HEK293 (cell line): ENCODE measurements at regions not wholly inside any gene's neighbourhood (a gene's known extent, or its start where the extent isn't known, plus 50 kb on each side); places are given as distances from the start of the nearest gene placed in this dataset.

Experiments used
- CTCF ChIA-PET: fragments of 350-600 bp; formaldehyde crosslinking; extraction: SDS; loops from one replicate; lab custom pipeline; 2021; ENCODE audit warnings: antibody characterized with exemption; lab: Yijun Ruan, JAX
- POLR2A ChIA-PET: fragments of 300-600 bp; formaldehyde crosslinking; extraction: SDS; loops from one replicate; lab custom pipeline; 2020; ENCODE audit warnings: antibody characterized with exemption, inconsistent platforms; lab: Yijun Ruan, JAX
- H3K27ac ChIP-seq: fragments of 200-500 bp; sonication (Bioruptor generic); 2 replicates; pipeline ENCODE4 v1.5.1; 2014; ENCODE audit warnings: low read depth, low read length, control low read depth, inconsistent platforms; ENCODE audit errors: extremely low read depth
- H3K36me3 ChIP-seq, 2 experiments: fragments of 200-500 bp in 1 of 2; sonication (Bioruptor generic) in 1 of 2; 1 replicate in 1 of 2; 2 replicates in 1 of 2; pipeline ENCODE4 v1.5.1; 2014 to 2017; ENCODE audit warnings: inconsistent platforms in 2 of 2, low read length in 2 of 2; ENCODE audit not compliant: control insufficient read depth in 2 of 2, insufficient read depth in 1 of 2
- H3K4me1 ChIP-seq: fragments of 200-500 bp; sonication (Bioruptor generic); 2 replicates; pipeline ENCODE4 v1.5.1; 2014; ENCODE audit warnings: mild to moderate bottlenecking, low read length, inconsistent platforms; ENCODE audit not compliant: control insufficient read depth, insufficient read depth
- H3K4me3 ChIP-seq: 2 replicates; pipeline ENCODE4 v1.5.1; 2011; ENCODE audit warnings: low read depth, mild to moderate bottlenecking, control low read depth, low read length, moderate library complexity
- H3K9me3 ChIP-seq: fragments of 200-500 bp; sonication (Bioruptor generic); 2 replicates; pipeline ENCODE4 v1.5.1; 2014; ENCODE audit warnings: low read depth, low read length, inconsistent platforms; ENCODE audit not compliant: control insufficient read depth, insufficient read depth
- FEZF1 ChIP-seq: fragments of 450-650 bp; formaldehyde crosslinking; IDR thresholded peaks from 2 replicates; pipeline ENCODE4 v1.5.1; 2016; ENCODE audit warnings: missing biosample characterization, missing genetic modification characterization
- GLIS1 ChIP-seq: fragments of 450-650 bp; formaldehyde crosslinking; IDR thresholded peaks from 2 replicates; pipeline ENCODE4 v1.5.1; 2016; ENCODE audit warnings: missing biosample characterization, missing genetic modification characterization
- HOXD13 ChIP-seq: sonication (generic); formaldehyde crosslinking; IDR thresholded peaks from 2 replicates; pipeline ENCODE4 v1.8.0; 2022; ENCODE audit warnings: missing genetic modification reagents, borderline replicate concordance
- SCRT2 ChIP-seq: fragments of 450-650 bp; formaldehyde crosslinking; IDR thresholded peaks from 2 replicates; pipeline ENCODE4 v1.5.1; 2016; ENCODE audit warnings: missing biosample characterization, missing genetic modification characterization
- ZBTB20 ChIP-seq: fragments of 450-650 bp; formaldehyde crosslinking; IDR thresholded peaks from 2 replicates; pipeline ENCODE4 v1.5.1; 2016; ENCODE audit warnings: missing biosample characterization, missing genetic modification characterization
- ZFHX2 ChIP-seq: fragments of 450-650 bp; formaldehyde crosslinking; conservative IDR thresholded peaks from 2 replicates; pipeline ENCODE4 v1.5.1; 2016; ENCODE audit warnings: missing biosample characterization, missing genetic modification characterization
- ZNF23 ChIP-seq: fragments of 450-650 bp; formaldehyde crosslinking; IDR thresholded peaks from 2 replicates; pipeline ENCODE4 v1.5.1; 2016; ENCODE audit warnings: missing biosample characterization, missing genetic modification characterization, borderline replicate concordance
- ZNF561 ChIP-seq: fragments of 450-650 bp; IDR thresholded peaks from 2 replicates; pipeline ENCODE4 v1.5.1; 2018; ENCODE audit warnings: missing biosample characterization, missing genetic modification characterization, borderline replicate concordance
- ZNF624 ChIP-seq: fragments of 450-650 bp; formaldehyde crosslinking; IDR thresholded peaks from 2 replicates; pipeline ENCODE4 v1.5.1; 2017; ENCODE audit warnings: missing biosample characterization, missing genetic modification characterization
- ZNF660 ChIP-seq: fragments of 450-650 bp; IDR thresholded peaks from 2 replicates; pipeline ENCODE4 v1.5.1; 2018; ENCODE audit warnings: missing biosample characterization, mild to moderate bottlenecking, missing genetic modification characterization
- ZNF792 ChIP-seq: fragments of 450-650 bp; formaldehyde crosslinking; IDR thresholded peaks from 2 replicates; pipeline ENCODE4 v1.5.1; 2016; ENCODE audit warnings: missing biosample characterization, missing genetic modification characterization
- TF ChIP-seq, protein P1 (sequence below): fragments of 450-650 bp; formaldehyde crosslinking; IDR thresholded peaks from 2 replicates; pipeline ENCODE4 v1.5.1; 2016; ENCODE audit warnings: missing biosample characterization, missing genetic modification characterization, borderline replicate concordance
- TF ChIP-seq, protein P2 (sequence below): fragments of 450-650 bp; formaldehyde crosslinking; IDR thresholded peaks from 2 replicates; pipeline ENCODE4 v1.5.1; 2016; ENCODE audit warnings: missing biosample characterization, missing genetic modification characterization
- TF ChIP-seq, protein P3 (sequence below): fragments of 450-650 bp; formaldehyde crosslinking; IDR thresholded peaks from 2 replicates; pipeline ENCODE4 v1.5.1; 2016; ENCODE audit warnings: missing biosample characterization, missing genetic modification characterization
- TF ChIP-seq, protein P4 (sequence below): fragments of 450-650 bp; formaldehyde crosslinking; IDR thresholded peaks from 2 replicates; pipeline ENCODE4 v1.5.1; 2016; ENCODE audit warnings: missing biosample characterization, missing genetic modification characterization
- TF ChIP-seq, protein P5 (sequence below): fragments of 450-650 bp; formaldehyde crosslinking; IDR thresholded peaks from 2 replicates; pipeline ENCODE4 v1.5.1; 2016; ENCODE audit warnings: missing biosample characterization, missing genetic modification characterization

DNA sequence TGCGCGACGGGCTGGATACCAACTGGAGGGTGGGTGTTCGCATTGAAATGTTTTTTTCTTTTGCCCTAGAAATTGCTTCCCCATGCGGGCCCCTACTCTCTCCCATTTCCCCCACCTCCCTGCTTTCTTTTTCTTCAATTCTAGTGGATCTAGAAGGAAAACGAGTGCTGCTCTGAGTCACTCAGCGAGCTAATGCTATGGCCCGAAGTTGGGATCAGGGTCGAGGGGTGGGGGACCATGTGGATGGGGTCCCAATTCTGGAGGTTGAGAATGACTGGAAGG lies 71.5 kb downstream of the SOX4 start (continued):
- TF ChIP-seq ZNF792 (tag by site-specific recombination) (no peak), HOXD13 (CRISPR knock-in tag) (no peak)
- TF ChIP-seq, protein P1, sequence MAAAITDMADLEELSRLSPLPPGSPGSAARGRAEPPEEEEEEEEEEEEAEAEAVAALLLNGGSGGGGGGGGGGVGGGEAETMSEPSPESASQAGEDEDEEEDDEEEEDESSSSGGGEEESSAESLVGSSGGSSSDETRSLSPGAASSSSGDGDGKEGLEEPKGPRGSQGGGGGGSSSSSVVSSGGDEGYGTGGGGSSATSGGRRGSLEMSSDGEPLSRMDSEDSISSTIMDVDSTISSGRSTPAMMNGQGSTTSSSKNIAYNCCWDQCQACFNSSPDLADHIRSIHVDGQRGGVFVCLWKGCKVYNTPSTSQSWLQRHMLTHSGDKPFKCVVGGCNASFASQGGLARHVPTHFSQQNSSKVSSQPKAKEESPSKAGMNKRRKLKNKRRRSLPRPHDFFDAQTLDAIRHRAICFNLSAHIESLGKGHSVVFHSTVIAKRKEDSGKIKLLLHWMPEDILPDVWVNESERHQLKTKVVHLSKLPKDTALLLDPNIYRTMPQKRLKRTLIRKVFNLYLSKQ (tag by site-specific recombination) = no peak

DNA sequence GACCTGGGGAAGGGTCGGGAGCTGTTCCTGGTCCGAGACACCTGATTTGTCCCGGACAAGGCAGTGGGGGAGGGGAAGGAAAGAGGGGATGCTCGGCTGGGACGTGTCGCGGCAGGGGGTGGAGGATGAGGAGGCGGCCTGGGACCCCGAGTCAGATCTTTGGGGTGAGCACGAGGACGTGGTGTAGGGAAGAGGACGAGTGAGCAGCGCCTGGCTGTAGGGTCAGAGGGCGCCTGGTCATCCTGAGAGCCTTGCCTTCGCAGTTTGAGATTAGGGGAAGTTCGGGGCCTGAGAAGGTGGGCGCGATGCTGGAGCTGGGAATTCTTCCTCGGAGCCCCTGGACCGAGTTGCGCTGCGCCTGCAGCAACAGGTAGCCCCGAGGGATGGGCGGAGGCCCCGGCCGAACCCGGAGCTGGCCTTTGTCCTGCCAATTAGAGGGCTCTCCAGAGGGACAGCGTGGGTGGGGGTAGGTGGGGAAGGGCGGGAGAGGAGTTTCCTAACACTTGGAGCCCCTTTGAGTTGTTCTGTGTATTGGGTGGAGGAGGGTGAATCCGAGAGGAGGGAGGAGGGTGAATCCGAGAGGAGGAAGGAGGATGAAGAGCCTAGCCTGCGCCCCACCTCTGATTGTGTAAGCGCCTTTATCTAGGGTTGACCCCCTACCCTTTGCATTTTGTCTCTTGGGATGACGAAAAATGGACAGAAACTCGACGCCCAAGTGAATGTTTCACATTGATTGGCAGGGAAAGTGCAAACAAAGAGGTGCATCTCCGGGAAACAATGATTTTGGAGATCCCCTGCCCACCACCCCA lies 72.0 kb downstream of the SOX4 start:
- TF ChIP-seq ZNF23 = no peak
- no peak for TF ChIP-seq ZNF624 (tag by site-specific recombination)
- no peak for TF ChIP-seq GLIS1 (tag by site-specific recombination)
- no peak for TF ChIP-seq ZBTB20 (tag by site-specific recombination)
- TF ChIP-seq, protein P2, sequence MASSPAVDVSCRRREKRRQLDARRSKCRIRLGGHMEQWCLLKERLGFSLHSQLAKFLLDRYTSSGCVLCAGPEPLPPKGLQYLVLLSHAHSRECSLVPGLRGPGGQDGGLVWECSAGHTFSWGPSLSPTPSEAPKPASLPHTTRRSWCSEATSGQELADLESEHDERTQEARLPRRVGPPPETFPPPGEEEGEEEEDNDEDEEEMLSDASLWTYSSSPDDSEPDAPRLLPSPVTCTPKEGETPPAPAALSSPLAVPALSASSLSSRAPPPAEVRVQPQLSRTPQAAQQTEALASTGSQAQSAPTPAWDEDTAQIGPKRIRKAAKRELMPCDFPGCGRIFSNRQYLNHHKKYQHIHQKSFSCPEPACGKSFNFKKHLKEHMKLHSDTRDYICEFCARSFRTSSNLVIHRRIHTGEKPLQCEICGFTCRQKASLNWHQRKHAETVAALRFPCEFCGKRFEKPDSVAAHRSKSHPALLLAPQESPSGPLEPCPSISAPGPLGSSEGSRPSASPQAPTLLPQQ (tag by site-specific recombination) = no peak
- TF ChIP-seq, protein P3, sequence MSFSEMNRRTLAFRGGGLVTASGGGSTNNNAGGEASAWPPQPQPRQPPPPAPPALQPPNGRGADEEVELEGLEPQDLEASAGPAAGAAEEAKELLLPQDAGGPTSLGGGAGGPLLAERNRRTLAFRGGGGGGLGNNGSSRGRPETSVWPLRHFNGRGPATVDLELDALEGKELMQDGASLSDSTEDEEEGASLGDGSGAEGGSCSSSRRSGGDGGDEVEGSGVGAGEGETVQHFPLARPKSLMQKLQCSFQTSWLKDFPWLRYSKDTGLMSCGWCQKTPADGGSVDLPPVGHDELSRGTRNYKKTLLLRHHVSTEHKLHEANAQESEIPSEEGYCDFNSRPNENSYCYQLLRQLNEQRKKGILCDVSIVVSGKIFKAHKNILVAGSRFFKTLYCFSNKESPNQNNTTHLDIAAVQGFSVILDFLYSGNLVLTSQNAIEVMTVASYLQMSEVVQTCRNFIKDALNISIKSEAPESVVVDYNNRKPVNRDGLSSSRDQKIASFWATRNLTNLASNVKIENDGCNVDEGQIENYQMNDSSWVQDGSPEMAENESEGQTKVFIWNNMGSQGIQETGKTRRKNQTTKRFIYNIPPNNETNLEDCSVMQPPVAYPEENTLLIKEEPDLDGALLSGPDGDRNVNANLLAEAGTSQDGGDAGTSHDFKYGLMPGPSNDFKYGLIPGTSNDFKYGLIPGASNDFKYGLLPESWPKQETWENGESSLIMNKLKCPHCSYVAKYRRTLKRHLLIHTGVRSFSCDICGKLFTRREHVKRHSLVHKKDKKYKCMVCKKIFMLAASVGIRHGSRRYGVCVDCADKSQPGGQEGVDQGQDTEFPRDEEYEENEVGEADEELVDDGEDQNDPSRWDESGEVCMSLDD (tag by site-specific recombination) = no peak
- peak; percentile 66 for TF ChIP-seq SCRT2
- TF ChIP-seq ZFHX2 (tag by site-specific recombination) = peak; percentile 27; the same call in 1 of the 2 replicates
- TF ChIP-seq, protein P4, sequence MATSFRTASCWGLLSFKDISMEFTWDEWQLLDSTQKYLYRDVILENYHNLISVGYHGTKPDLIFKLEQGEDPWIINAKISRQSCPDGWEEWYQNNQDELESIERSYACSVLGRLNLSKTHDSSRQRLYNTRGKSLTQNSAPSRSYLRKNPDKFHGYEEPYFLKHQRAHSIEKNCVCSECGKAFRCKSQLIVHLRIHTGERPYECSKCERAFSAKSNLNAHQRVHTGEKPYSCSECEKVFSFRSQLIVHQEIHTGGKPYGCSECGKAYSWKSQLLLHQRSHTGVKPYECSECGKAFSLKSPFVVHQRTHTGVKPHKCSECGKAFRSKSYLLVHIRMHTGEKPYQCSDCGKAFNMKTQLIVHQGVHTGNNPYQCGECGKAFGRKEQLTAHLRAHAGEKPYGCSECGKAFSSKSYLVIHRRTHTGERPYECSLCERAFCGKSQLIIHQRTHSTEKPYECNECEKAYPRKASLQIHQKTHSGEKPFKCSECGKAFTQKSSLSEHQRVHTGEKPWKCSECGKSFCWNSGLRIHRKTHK (tag by site-specific recombination) = no peak
- no peak for TF ChIP-seq FEZF1 (tag by site-specific recombination)
- no peak for TF ChIP-seq ZNF660 (tag by site-specific recombination)
- no peak for TF ChIP-seq ZNF792 (tag by site-specific recombination)
- TF ChIP-seq, protein P5, sequence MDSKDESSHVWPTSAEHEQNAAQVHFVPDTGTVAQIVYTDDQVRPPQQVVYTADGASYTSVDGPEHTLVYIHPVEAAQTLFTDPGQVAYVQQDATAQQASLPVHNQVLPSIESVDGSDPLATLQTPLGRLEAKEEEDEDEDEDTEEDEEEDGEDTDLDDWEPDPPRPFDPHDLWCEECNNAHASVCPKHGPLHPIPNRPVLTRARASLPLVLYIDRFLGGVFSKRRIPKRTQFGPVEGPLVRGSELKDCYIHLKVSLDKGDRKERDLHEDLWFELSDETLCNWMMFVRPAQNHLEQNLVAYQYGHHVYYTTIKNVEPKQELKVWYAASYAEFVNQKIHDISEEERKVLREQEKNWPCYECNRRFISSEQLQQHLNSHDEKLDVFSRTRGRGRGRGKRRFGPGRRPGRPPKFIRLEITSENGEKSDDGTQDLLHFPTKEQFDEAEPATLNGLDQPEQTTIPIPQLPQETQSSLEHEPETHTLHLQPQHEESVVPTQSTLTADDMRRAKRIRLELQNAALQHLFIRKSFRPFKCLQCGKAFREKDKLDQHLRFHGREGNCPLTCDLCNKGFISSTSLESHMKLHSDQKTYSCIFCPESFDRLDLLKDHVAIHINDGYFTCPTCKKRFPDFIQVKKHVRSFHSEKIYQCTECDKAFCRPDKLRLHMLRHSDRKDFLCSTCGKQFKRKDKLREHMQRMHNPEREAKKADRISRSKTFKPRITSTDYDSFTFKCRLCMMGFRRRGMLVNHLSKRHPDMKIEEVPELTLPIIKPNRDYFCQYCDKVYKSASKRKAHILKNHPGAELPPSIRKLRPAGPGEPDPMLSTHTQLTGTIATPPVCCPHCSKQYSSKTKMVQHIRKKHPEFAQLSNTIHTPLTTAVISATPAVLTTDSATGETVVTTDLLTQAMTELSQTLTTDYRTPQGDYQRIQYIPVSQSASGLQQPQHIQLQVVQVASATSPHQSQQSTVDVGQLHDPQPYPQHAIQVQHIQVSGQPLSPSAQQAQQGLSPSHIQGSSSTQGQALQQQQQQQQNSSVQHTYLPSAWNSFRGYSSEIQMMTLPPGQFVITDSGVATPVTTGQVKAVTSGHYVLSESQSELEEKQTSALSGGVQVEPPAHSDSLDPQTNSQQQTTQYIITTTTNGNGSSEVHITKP (tag by site-specific recombination) = no peak
- TF ChIP-seq ZNF561 (tag by site-specific recombination) = no peak
- no peak overlapping the region for H3K27ac ChIP-seq
- no peaks in the 10 kb centered on the region for H3K36me3 ChIP-seq
- peaks cover 8% of the 10 kb centered on the region for H3K4me1 ChIP-seq
- ChIA-PET POLR2A (interaction anchor here (0.6 kb wide), 1 partner anchor 13 kb away, joined by 3 read pairs; no protein-coding TSS in a partner anchor), CTCF (no interaction called here)
- H3K9me3 ChIP-seq = no peaks in the 10 kb centered on the region
- H3K4me3 ChIP-seq = 0 out of 2 replicates have a peak overlapping the region, but pooled peaks have one; percentile 2
